DMS79 (cell line): ENCODE measurements at regions not wholly inside any gene's neighbourhood (a gene's known extent, or its start where the extent isn't known, plus 50 kb on each side); places are given as distances from the start of the nearest gene placed in this dataset.

Experiments used
- DNase-seq: peaks from one replicate; lab custom pipeline; 2025; lab: John Stamatoyannopoulos, UW

DNA sequence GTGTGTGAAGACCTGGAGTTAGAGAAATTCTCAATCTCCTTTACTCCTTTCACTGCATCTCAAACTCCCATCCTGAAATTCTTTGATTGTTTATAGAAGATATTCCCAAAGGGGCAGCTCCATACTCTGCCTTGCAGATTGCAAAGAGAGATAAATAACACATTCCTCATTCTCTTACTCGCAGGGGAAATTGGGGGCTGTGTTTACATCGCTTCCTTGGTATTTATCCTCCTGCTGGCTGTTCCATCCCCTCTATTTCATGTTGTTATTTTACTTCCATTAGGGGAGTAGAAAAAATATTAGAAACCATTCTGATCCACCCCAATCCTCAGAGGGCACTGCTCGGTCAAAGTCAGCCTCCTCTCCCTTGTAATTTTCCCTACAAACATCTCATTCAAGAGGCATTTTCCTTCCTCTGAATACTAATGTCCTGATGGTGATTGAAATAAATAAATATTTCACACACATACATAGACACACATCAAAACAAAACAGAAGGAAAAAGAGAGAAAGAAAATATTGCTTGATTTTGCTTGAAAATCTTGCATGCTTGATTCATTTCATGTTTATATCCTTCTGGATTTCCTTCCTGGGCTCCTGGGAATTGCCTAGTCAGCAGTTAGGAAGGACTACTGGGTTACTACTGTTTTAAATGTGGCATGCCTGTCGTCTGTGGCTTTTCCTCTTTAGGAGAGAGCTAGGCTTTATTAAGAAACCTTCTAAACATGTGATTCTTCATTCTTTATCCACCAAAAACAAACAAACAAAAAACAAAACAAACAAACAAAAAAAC lies 420.1 kb upstream of the PAPPA start:
- DNase-seq, result no peak

DNA sequence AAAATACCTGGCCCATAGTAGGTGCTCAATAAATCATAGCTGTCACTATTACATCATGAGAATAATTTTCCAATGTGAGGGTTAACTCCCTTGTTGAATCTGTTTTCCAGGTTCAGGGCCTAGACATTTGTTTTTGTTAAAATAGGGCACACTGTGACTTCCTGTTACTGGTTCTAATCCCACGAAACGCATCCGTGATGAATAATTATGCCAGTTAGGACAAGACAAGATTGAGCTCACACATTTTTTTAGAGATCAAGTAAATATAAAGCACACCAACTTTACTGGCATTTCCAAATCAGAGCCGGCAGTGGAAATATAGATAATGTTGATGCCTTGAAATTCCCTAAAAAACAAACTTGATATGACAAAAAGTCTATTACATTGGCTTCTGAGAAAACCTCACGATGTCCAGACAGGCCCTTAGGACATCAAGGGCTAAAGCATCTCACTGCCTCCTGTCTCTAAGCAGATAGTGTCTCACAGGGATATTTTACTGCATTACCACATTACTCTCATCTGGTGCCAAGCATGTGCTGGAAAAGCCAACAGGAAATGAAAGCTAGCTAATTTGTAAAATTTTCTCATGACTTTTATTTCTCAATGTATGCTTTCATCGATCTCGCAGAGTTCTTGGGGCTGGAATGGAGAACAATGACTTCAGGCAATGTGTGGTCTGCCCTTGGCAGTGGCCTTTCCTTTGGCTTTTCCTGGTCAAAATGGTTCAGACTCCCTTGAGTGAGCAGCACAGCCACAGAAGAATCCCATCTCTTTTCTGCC lies 414.3 kb upstream of the PAPPA start:
- DNase-seq, result no peak

DNA sequence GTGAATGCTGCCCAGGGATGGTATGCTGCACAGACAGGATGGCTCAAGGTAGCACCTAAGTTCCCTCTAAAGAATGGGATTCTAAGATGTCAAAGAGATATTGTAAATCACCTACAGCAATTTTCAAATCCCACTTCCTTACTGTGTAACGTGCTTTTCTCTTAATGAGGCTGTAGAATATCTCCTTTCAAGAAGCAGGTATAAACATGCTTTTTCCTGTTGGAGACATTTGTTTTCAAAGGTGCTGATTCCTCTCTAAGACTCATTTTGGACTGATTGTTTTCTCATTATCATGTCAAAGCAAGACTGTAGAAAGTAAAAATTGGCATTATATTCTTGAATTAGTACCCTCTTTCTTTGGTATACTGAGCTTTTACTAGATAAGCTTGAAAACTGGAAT lies 412.6 kb upstream of the PAPPA start:
- no peak for DNase-seq

DNA sequence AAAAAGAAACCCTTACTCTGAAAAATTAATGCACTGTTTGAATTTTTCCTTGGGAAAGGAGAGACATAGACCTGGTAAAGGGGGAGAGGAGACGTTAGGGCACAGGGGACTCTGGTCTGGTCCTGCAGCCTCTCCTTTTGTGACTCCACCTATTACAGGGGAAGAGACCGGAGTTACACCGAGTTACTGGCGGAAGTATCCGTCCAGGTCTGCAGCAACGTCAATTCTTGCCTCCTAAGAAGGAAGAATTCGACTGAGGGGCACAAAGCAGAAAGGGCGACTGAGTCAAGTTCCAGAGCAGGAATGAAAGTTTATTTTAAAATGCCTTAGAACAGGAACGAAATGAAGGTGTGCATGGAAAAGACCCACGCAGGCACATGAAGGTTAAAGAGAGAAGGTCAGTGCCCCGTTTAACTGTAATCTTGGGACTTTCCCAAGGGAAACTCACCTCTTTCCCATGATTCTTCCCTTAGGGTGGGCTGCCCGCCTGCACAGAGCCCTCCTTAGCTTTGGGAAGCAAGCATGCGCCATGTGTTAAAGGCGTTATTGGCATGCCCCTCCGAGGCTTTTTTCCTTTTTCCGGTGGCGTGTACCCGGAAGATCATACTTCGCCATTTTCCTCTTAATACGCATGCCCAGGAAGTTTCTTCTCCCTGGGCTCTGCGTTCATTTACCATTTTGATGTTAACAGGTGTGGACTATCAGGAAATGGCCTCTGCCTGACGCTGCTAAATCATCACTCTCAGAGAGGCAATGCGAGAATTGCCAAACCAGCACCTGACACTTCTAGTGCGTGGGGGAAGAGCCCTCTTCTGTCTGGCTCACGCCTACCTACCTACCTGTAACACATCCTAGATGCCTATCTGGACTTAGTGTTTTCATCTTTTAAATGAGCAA lies 409.6 kb upstream of the PAPPA start:
- no peak for DNase-seq

DNA sequence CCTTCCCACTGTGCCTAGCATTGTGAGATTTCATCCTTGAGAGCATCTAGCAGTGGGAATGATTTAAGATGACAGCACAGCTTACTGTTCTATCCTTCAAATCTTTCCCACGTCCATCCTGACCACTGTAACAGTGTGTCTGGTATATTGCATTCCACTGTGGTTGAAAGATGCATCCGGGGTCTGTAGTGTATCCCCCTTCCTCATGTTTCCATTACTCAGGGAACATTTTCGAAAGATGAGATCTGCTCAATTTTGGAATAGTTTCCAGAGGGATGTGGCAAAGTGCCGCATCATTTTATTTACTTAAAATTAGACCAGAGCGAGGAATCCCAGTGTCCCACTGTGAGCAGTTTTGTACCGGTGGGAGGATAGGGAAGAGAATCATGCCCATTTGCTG lies 407.1 kb upstream of the PAPPA start:
- DNase-seq, result no peak

DNA sequence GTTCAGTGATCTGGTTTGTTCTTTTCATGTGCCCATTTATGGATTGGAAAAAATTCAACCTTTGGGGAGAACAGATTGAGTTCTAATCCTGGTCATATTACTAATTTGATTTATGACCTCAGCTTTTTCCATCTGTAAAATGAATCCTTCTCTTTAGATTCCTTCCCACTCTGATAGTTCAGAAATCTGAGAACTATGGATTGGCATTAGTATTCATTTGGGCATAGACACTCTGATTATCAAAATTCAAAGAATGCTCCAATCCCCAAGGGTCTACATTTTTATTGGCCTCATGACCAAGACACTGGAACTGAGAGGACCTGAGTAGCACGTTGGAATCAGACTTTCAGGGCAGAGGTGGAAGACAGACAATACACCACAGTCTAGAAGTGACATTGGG lies 405.9 kb upstream of the PAPPA start:
- no peak for DNase-seq

DNA sequence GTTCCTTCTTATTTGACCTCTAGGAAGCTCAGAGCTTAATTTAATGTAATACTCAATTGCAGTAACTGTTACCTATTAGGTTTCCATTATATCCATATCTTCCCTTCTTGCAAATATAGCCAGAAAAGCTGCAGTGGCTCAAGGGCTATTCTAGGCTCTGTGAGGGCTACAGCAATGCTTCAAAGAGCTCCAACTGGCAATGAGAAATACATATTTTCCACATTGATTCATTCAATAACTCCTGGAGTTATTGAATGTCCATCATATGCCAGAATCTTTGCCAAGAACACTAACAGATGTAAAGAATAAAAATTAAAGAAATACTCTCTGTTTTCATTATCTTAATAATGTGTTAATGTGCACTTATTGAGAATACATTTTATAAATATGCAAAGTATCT lies 396.9 kb upstream of the PAPPA start:
- no peak for DNase-seq

DNA sequence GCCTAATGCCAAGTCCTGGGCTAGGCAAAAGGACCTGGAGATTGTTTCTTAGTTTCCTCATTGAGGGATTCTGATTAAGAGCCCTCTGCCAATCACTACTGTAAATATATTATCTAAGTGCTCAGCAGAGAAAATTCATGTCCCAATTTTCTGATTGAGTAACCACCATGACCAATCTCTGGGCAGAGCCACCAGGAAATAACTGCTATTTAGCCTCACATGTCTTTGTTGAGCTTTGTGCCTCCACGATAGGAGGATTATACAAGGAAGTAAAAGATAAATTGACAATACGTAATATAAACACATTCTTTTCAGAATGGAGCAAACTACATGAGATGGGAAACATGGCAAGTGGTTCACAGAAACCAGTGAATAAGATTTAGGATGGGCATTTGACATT lies 396.1 kb upstream of the PAPPA start:
- DNase-seq, result no peak

DNA sequence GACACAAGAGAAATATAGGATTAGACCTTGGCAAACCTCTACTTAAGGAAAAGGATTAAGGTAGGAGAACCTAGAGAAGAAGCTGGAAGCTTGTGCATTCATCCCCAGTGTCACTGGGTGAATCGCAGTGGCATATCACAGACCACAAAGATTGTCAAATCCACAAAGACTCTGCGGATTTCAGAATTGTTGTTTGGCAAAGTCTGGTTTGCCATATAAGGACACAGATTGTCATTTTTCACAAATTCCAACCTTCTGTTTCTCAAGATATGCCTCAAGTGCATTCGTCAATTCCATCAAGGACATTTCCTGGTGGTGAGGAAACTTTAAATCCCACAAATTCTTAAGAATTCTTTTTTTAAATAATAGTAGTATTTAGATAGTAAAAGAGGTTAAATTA lies 395.1 kb upstream of the PAPPA start:
- no peak for DNase-seq

DNA sequence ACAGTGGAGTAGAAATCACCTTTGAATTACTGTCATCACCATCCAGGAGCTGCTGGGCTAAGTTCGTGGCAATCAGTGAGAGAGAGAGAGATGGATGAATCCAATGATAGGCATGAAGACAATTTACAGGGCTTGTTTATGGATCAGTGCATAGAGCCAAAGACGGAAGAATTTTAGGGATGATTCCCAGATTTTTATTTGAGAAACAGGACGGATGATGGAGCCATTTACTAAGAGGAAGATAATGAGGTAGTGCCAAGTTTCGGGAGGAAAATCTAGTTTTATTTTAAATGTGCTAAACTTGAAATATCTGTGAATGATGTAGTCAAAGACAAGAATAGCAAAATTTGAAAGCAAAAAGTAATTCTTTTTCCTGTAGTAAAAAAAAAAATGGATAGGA lies 394.2 kb upstream of the PAPPA start:
- DNase-seq, result no peak

DNA sequence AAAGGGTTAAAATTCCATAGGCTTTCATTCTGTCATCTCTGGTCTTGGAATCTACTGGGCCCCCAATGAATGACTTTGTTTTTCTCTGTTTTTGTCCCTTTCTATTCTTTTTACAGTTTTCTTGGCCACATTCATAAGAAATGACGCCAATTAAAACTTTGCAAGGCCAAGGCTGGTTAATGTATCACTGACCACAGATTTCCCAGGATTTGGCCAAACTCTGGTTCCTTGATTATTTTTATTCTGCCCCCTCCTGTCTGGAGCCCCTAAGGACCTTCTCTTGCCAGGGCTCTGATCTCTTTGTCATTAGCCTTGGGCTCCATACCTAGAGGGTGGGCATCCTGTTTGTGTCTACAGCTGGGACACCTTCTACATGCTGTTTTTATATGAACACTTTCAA lies 388.9 kb upstream of the PAPPA start:
- DNase-seq, result no peak

DNA sequence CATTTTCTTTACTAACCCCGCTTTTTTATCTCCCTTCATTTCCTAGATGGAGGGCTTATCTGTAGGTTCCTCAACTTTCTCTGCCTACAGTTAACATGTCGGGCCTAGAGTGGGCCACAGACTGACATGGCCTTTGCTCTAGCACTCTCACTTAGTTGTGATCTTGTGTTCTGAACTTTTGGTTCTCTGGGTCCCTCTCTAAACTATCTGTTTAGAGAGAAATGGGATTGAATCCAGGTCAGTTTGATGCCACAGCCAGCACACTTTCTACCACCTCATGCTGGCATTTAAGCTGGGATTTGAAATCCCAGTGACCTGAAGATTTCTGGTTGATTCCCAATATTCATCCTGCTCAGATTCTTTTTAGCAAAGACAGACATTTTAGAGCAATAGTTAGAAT lies 388.5 kb upstream of the PAPPA start:
- DNase-seq, result no peak

DNA sequence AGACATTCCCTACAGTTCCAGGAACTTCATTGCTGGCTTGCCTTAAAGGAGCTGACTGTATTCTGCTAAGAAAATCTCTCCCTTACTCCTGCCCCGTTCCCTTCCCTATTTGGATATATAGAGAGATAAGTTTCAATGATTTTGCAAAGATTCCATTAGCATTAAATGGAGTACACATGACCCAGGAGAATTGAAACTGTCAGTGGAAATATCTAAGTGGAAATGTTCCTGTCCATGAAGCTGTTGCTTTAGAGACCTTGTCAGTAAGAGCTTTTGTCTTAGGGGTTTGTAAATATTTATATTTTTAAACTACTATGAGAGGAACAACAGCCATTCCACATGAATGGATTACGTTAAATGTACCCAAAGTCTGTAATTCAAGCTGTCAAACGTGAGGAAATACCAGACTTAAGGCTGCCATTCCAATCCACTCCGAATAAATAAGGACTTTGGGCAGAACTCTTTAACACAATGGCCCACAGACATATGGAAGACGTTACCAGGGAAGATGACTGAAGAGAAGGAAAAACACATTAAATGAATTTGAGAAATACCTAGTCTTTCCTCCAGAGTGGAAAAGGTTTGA lies 387.1 kb upstream of the PAPPA start:
- DNase-seq, result no peak

DNA sequence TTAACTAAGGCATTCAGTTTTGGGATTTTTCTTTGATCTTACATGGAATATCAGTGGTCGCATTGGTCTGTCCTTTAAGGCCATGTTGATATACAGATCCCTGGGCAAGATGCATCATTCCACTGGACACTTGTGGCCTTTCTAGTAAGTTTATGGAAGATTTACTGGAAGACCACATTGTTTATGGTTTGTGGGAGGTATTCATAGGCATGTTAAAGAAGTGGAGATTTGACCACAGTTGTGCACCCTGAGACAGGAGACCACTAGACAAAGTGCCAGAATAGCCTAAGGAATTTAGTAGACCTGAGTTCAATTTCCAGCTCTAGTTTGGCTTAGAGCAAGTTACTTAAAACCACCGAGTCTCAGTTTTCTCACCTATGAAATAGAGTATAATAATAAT lies 383.1 kb upstream of the PAPPA start:
- DNase-seq, result no peak

DNA sequence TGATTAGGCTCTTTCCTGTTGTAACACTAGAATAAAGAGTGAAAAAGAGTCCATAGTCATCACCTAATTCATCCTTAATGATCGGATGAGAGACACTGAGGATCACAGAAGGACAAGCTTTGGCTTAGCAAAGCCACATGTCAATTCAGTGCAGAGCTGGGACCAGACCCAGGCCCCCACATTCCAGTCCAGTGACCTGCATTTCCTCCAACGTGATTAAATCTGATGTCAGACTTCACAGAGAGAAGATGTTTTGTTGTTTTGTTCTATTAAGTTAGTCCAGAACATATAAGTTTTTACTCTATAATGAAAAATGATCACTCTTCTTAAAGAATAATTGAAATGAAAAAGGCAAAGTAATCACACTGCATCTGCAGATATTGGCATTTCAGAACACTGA lies 377.9 kb upstream of the PAPPA start:
- DNase-seq, result no peak

DNA sequence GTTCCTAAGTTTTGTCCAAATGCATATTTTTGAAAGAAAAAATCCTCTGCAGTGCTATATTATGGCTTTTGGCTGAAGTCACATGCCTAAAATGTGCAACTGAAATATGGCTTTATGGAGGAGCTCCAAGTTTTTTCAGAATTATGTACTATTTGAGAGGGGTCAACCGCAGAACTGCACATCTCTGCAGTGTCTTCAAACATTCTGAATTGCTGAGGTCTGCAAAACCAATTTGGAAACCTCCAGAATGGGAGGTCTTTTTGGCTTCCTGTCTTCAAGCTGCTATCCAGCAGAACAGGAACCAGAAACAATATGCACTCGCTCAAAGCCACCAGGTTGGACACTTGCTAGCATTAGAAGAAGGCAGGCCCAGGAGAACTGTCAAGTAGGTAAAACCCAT lies 376.0 kb upstream of the PAPPA start:
- no peak for DNase-seq

DNA sequence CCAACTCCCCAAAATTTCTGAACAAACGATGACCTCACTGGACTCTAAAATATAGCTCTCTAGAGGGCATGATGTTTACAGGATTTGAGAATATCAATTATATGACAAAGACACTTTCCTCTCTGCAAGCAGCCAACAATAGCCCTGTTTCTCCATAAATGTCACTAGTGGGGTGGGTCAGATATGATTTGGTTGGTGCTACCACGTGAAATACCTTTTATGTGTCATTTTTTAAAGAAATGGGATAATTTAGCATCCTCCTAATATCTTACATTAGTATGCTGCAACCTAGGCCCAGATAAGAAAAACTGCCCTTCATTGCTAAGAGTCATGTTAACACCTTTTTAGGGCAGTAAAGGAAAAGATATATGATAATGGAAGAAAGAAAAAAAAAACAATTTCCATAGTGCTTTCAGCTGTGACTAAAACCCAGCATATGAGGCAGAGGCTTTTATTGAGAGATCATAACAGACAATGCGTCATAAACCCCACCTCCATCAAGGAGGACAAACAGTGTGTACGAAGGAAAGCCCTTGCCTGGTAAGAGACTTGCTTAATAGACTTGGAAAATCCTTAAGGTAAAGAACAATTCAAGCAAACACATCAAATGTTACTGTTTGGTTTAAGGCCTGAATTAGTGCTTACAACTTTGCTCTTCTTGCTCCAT lies 372.4 kb upstream of the PAPPA start:
- DNase-seq, result no peak

DNA sequence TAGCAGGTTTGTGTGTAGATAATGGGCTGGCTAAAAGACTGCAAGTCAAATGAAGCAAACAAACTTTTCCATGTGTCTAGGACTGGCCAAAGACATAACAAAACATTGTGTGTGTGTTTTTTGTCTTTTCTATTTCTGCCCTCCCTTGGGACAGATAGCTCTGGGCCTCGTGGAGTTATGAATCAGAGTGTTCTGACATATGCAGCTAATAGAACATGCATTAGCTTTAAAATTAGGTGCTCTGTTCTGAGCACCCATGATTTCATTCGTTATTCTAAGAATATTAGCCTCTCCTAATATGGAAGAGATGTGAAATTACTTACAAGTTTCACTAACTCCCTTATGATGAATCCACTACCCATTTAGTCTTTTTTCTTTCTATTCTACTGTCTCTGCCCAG lies 367.3 kb upstream of the PAPPA start:
- no peak for DNase-seq

DNA sequence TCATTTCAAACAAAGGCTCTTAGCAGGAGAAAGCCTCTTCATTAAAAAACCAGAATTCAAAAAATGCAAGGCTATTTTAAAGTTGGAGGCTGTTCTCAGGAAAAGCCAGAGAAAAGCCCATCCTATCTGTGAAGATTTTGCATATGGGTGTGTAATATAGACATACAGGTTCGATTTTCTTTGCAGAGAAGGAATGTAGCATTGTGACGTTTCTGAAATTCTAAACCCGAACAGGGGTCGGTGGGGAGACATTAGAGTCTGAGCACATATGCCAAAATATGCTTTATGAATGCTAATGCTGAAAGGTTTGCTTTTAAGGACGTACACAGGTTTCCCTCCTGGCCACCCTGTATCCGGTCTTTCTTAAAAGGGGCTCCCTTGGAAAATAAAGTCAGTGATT lies 363.1 kb upstream of the PAPPA start:
- DNase-seq, result no peak

DNA sequence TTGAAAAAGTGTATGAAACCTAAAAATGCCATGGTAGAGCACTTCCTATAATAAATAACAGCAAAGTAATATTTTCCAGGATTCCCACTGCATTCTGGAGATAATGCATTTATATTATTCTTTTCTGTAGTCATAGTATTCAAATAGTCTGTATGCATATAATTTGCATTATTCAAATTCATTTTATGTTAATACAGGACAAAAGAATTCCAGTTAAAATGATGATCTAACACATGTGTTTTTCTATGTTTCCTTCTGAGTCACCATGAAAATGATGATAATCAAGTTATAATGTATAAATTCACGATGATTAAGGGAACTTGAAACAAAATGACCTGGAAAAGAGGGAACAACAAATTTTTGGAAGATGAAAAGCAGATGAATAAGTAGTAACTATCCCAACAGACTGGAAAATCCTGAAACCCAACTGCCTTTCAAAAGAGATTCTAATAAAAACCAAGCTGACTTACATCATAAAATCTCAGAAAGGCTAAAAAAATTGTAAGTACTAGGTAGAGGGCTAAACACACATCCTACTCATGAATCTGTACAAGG lies 358.6 kb upstream of the PAPPA start:
- no peak for DNase-seq

DNA sequence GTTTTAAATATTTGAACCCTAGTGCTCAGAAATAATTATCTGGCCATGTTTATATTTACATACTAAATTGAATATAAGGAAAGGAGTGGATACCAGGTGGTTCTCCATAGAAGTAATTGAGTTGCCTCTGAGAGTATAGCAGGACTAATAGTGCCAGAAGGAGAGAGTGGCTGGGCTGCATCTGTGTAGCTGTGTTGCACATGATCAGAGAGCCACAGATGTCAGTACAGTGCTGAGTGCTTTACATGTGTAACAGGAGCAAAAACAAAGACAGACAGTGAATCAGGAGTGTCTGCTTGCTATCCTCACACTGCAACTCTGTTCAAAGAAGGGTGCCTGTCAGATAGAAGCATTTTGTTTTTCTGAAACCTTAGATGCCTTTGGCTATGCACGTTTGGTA lies 353.9 kb upstream of the PAPPA start:
- no peak for DNase-seq
